ENCODE measurements at regions not wholly inside any gene's neighbourhood (a gene's known extent, or its start where the extent isn't known, plus 50 kb on each side); places are given as distances from the start of the nearest gene placed in this dataset.

- intact Hi-C loops (cut with micrococcal nuclease; ENCODE audit: unreplicated experiment) (no loop called here), in situ Hi-C loops (cut with MboI) (no loop called here)
- no peak overlapping the region for H3K27ac ChIP-seq (ENCODE audit: control insufficient read depth, insufficient read depth)
- H4K20me1 ChIP-seq (ENCODE audit: control insufficient read depth, insufficient read depth), result no peaks in the 10 kb centered on the region
- H3K79me2 ChIP-seq (ENCODE audit: control insufficient read depth, insufficient read depth, low read length), result no peaks in the 10 kb centered on the region
- peaks cover 3% of the 10 kb centered on the region for H3K4me1 ChIP-seq (ENCODE audit: control insufficient read depth, insufficient read depth, low read length)
- DNase-seq (ENCODE audit: low read depth, low spot score) (no peak), FAIRE-seq (no peak), ATAC-seq (no peak)
- H3K27me3 ChIP-seq (replicated peaks in 1 of 2; ENCODE audit: control insufficient read depth in 2 of 2, insufficient read depth in 2 of 2, low read length in 1 of 2), result no peaks in the 10 kb centered on the region
- no peaks in the 10 kb centered on the region for H3K9me3 ChIP-seq (replicated peaks; ENCODE audit: control insufficient read depth, insufficient read depth, low read length)
- SMC1A ChIA-PET (ENCODE audit: uncharacterized antibody, unreplicated experiment), result interaction anchor here (0.7 kb wide), 1 partner anchor 250 kb away, joined by 3 read pairs; no protein-coding TSS in a partner anchor
- no peak overlapping the region for H3K4me2 ChIP-seq (ENCODE audit: control insufficient read depth, insufficient read depth)
- CTCF ChIA-PET, result no interaction called here
- no peak overlapping the region for H2AFZ ChIP-seq (ENCODE audit: control insufficient read depth, low read depth, low read length)
- no peaks in the 10 kb centered on the region for H3K36me3 ChIP-seq (ENCODE audit: control insufficient read depth in 2 of 2, insufficient read depth in 2 of 2, low read length in 1 of 2)
- 89% methylated on average over 4 of the region's 4 CpGs for WGBS (ENCODE audit: insufficient coverage, insufficient replicate concordance, low lambda C conversion rate, missing lambda C conversion rate)
- POLR2A ChIA-PET, result no interaction called here
- RAD21 ChIA-PET (ENCODE audit: unreplicated experiment), result no interaction called here
- H3K9ac ChIP-seq (ENCODE audit: control insufficient read depth, insufficient read depth, low read length), result no peak overlapping the region
- no TSS peak for BruUV-seq (replicated peaks)
- no peak overlapping the region for H3K4me3 ChIP-seq
- TF ChIP-seq RELA (IDR thresholded peaks at IDR 0.05; ENCODE audit: borderline replicate concordance, partially characterized antibody) (no peak), ZZZ3 (IDR thresholded peaks at IDR 0.05; ENCODE audit: control insufficient read depth, insufficient read length, low read depth) (no peak), TARDBP (IDR thresholded peaks at IDR 0.05; ENCODE audit: borderline replicate concordance) (no peak), TCF3 (IDR thresholded peaks at IDR 0.05; ENCODE audit: borderline replicate concordance, insufficient read depth, low read depth, low read length) (no peak), ZSCAN29 (IDR thresholded peaks at IDR 0.05) (no peak), CREM (IDR thresholded peaks at IDR 0.05; ENCODE audit: low read depth) (no peak), HDGF (IDR thresholded peaks at IDR 0.05) (no peak), CUX1 (IDR thresholded peaks at IDR 0.05; ENCODE audit: insufficient replicate concordance, low read depth, low read length) (no peak), RUNX3 (IDR thresholded peaks at IDR 0.05; ENCODE audit: low read length) (no peak), SUPT20H (IDR thresholded peaks at IDR 0.05; ENCODE audit: borderline replicate concordance, control insufficient read depth, low read depth, low read length) (no peak), PRDM15 (CRISPR knock-in tag; IDR thresholded peaks at IDR 0.05) (no peak), ETV6 (conservative IDR thresholded peaks at IDR 0.05 in 1 of 2, IDR thresholded peaks at IDR 0.05 in 1 of 2; ENCODE audit: borderline replicate concordance in 1 of 2, low read depth in 1 of 2) (no peak), SIN3A (IDR thresholded peaks at IDR 0.05; ENCODE audit: low read depth, low read length) (no peak), CHD4 (IDR thresholded peaks at IDR 0.05) (no peak), HCFC1 (IDR thresholded peaks at IDR 0.05; ENCODE audit: low read length) (no peak), MXI1 (IDR thresholded peaks at IDR 0.05; ENCODE audit: low read depth, low read length) (no peak), SPI1 (IDR thresholded peaks at IDR 0.05; ENCODE audit: borderline replicate concordance, insufficient read depth, low read depth, low read length) (no peak), SREBF2 (IDR thresholded peaks at IDR 0.05; ENCODE audit: low read length) (no peak), TAF1 (IDR thresholded peaks at IDR 0.05; ENCODE audit: borderline replicate concordance, low read depth, low read length) (no peak)
Measured at GRCh38 chr6:106724337-106724736, 95.0 kb downstream of the QRSL1 start.
